Neural cell (in vitro differentiated cells): ENCODE measurements at regions not wholly inside any gene's neighbourhood (a gene's known extent, or its start where the extent isn't known, plus 50 kb on each side); places are given as distances from the start of the nearest gene placed in this dataset.

Experiments used
- EZH2 ChIP-seq: fragments of 200-600, 300-800 bp; shearing (Covaris generic), sonication (generic); IDR thresholded peaks from 2 replicates; pipeline ENCODE4 v1.6.1; 2014; ENCODE audit warnings: antibody characterized with exemption, low read length, borderline replicate concordance, mild to moderate bottlenecking; ENCODE audit not compliant: insufficient read depth, poor library complexity, severe bottlenecking
- POLR2AphosphoS5 ChIP-seq: IDR thresholded peaks from 2 replicates; pipeline ENCODE4 v1.6.1; 2012
- TAF1 ChIP-seq: IDR thresholded peaks from 2 replicates; pipeline ENCODE4 v1.6.1; 2012; ENCODE audit warnings: low read depth
- TF ChIP-seq, protein P1 (sequence below): fragments of 450-650 bp; IDR thresholded peaks from 2 replicates; pipeline ENCODE4 v1.5.1; 2014; ENCODE audit warnings: antibody characterized with exemption, mild to moderate bottlenecking, moderate library complexity; ENCODE audit not compliant: poor library complexity, severe bottlenecking

DNA sequence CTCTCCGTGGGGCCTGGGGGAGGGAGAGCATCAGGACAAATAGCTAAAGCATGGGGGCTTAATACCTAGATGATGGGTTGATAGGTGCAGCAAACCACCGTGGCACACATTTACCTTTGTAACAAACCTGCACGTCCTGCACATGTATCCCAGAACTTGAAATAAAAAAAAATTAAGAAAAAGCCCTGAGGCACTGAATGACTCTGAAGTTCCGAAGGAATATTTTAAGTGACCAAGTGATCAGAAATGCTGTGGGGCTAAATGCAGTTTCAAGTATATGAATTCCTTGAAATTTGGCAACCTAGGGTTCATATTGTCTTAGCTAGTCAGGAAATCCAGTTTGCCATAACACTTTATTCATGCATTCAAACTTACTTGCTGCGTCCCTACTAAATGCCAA is 127.5 kb downstream of the MC4R start:
- TF ChIP-seq TAF1 (no peak), EZH2 (no peak), POLR2AphosphoS5 (no peak)
- TF ChIP-seq, protein P1, sequence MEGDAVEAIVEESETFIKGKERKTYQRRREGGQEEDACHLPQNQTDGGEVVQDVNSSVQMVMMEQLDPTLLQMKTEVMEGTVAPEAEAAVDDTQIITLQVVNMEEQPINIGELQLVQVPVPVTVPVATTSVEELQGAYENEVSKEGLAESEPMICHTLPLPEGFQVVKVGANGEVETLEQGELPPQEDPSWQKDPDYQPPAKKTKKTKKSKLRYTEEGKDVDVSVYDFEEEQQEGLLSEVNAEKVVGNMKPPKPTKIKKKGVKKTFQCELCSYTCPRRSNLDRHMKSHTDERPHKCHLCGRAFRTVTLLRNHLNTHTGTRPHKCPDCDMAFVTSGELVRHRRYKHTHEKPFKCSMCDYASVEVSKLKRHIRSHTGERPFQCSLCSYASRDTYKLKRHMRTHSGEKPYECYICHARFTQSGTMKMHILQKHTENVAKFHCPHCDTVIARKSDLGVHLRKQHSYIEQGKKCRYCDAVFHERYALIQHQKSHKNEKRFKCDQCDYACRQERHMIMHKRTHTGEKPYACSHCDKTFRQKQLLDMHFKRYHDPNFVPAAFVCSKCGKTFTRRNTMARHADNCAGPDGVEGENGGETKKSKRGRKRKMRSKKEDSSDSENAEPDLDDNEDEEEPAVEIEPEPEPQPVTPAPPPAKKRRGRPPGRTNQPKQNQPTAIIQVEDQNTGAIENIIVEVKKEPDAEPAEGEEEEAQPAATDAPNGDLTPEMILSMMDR, result no peak
